Right atrium auricular region (tissue), 2 donors: ENCODE measurements at regions not wholly inside any gene's neighbourhood (a gene's known extent, or its start where the extent isn't known, plus 50 kb on each side); places are given as distances from the start of the nearest gene placed in this dataset.

Experiments used
- DNase-seq: peaks from one replicate; pipeline ENCODE4 v3.0.0-alpha.2; 2019; ENCODE audit warnings: low spot score
- H3K27ac ChIP-seq, 2 donors: fragments of 200-600 bp; sonication (generic); 1 replicate in 1 of 2; 2 replicates in 1 of 2; pipeline ENCODE4 v1.5.1; 2016 to 2019
- H3K27me3 ChIP-seq, 2 donors: fragments of 200-600 bp; sonication (generic); one replicate each; pipeline versions ENCODE4 v1.5.1 to v1.6.0; 2017 to 2019
- H3K36me3 ChIP-seq: fragments of 200-600 bp; sonication (generic); one replicate; pipeline ENCODE4 v1.5.1; 2016
- H3K4me1 ChIP-seq, 2 donors: fragments of 200-600 bp; sonication (generic); one replicate each; pipeline versions ENCODE4 v1.5.1 to v1.6.0; 2017 to 2019
- H3K4me3 ChIP-seq, 2 donors: fragments of 200-600 bp; sonication (generic); 1 replicate in 1 of 2; 2 replicates in 1 of 2; pipeline ENCODE4 v1.5.1; 2017 to 2019; ENCODE audit warnings: mild to moderate bottlenecking in 1 of 2, moderate library complexity in 1 of 2
- H3K9me3 ChIP-seq, 2 donors: fragments of 200-600 bp; sonication (generic); one replicate each; pipeline ENCODE4 v1.5.1; 2019
- CTCF ChIP-seq, 2 donors: fragments of 200-600 bp; sonication (generic); IDR thresholded peaks; one replicate each; pipeline ENCODE4 v1.5.1; 2019; ENCODE audit warnings: antibody characterized with exemption in 2 of 2

- no peaks in the 10 kb centered on the region for H3K9me3 ChIP-seq
- DNase-seq: no peak
- no peak overlapping the region for H3K27ac ChIP-seq
- H3K4me1 ChIP-seq: no peaks in the 10 kb centered on the region
- no peak overlapping the region for H3K4me3 ChIP-seq
- H3K27me3 ChIP-seq: no peaks in the 10 kb centered on the region
- TF ChIP-seq CTCF (IDR thresholded peaks at IDR 0.05): no peak
- H3K36me3 ChIP-seq: no peaks in the 10 kb centered on the region
Observed at GRCh38 chr5:118311103-118311819, 677.1 kb downstream of the DTWD2 start.

GRCh38 chr5:118310401-118310800 is 677.9 kb downstream of the DTWD2 start:
- Histone ChIP-seq H3K27ac (no peak overlapping the region), H3K9me3 (no peaks in the 10 kb centered on the region), H3K4me1 (no peaks in the 10 kb centered on the region), H3K36me3 (no peaks in the 10 kb centered on the region), H3K27me3 (no peaks in the 10 kb centered on the region), H3K4me3 (no peak overlapping the region)
- no peak for DNase-seq
- no peak for TF ChIP-seq CTCF (IDR thresholded peaks at IDR 0.05)

- Histone ChIP-seq H3K27ac (no peak overlapping the region), H3K27me3 (no peaks in the 10 kb centered on the region), H3K4me3 (no peak overlapping the region), H3K36me3 (no peaks in the 10 kb centered on the region), H3K4me1 (no peaks in the 10 kb centered on the region), H3K9me3 (no peaks in the 10 kb centered on the region)
- no peak for TF ChIP-seq CTCF (IDR thresholded peaks at IDR 0.05)
- no peak for DNase-seq
Observed at GRCh38 chr5:118303296-118303695, 685.1 kb downstream of the DTWD2 start.

GRCh38 chr5:118302786-118303185 is 685.6 kb downstream of the DTWD2 start:
- Histone ChIP-seq H3K4me3 (no peak overlapping the region), H3K27ac (no peak overlapping the region), H3K27me3 (no peaks in the 10 kb centered on the region), H3K9me3 (no peaks in the 10 kb centered on the region), H3K36me3 (no peaks in the 10 kb centered on the region), H3K4me1 (no peaks in the 10 kb centered on the region)
- TF ChIP-seq CTCF (IDR thresholded peaks at IDR 0.05): no peak
- no peak for DNase-seq

- Histone ChIP-seq H3K27me3 (no peaks in the 10 kb centered on the region), H3K36me3 (no peaks in the 10 kb centered on the region), H3K4me3 (no peak overlapping the region), H3K9me3 (no peaks in the 10 kb centered on the region), H3K27ac (no peak overlapping the region), H3K4me1 (no peaks in the 10 kb centered on the region)
- TF ChIP-seq CTCF (IDR thresholded peaks at IDR 0.05): no peak
- no peak for DNase-seq
Observed at GRCh38 chr5:118301696-118302095, 686.7 kb downstream of the DTWD2 start.

- Histone ChIP-seq H3K27ac (no peak overlapping the region), H3K9me3 (no peaks in the 10 kb centered on the region), H3K36me3 (no peaks in the 10 kb centered on the region), H3K27me3 (no peaks in the 10 kb centered on the region), H3K4me3 (no peak overlapping the region), H3K4me1 (peaks cover 0 to 7% of the 10 kb centered on the region in 2 donors)
- DNase-seq: no peak
- TF ChIP-seq CTCF (IDR thresholded peaks at IDR 0.05): no peak
Observed at GRCh38 chr5:118295045-118295444, 693.3 kb downstream of the DTWD2 start.
